ENCODE measurements at regions not wholly inside any gene's neighbourhood (a gene's known extent, or its start where the extent isn't known, plus 50 kb on each side); places are given as distances from the start of the nearest gene placed in this dataset.

- no peak for DNase-seq (ENCODE audit: low spot score)
Measured at GRCh38 chr14:96617635-96618034, 115.5 kb downstream of the PAPOLA start.

GRCh38 chr14:96622926-96623325 is 120.7 kb downstream of the PAPOLA start:
- DNase-seq (ENCODE audit: low spot score): no peak

DNA sequence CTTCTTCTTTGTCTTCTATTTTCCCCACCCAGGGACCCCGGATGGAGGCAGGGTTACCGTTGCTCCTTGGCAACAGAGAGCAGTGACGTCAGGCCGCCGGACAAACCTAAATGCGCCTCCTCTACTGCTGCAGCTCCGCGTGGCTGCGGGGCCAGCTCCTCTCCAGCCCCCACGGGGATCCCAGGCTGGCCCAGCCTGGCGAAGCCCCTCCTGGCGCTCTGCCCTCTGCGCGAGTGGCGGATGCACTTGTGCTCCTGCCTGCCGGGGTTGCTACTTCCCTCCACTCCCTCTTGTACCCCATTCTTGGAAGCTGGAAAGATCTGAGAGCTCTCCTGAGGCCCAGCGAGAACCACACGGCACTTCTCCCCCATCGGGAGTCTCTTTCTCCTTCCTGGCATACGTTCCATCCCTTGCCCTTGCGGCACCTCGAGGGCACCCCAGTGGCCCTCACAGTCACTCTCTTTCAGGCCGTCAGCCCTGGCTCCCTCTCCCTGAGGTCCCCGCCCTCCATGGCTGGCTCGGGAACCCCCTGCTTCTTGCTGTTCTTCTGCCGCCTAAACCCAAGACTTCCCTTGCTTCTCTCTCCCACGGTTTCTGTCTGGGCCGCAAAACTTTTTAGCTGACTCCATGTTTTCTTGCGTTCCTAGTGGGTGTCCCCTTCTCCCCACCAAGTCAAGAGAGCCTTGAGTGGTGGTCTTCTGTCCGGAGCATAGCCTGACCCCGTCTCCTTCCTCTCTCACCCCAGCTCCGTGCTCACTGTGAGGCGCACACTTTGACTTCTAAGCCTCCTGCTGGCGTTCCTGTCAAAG is 121.7 kb downstream of the PAPOLA start:
- DNase-seq (ENCODE audit: low spot score): no peak

GRCh38 chr14:96624661-96625425 is 122.7 kb downstream of the PAPOLA start:
- no peak for DNase-seq (ENCODE audit: low spot score)

- no peak for DNase-seq (ENCODE audit: low spot score)
Measured at GRCh38 chr14:96625426-96625985, 123.3 kb downstream of the PAPOLA start.

GRCh38 chr14:96626121-96626768 is 124.1 kb downstream of the PAPOLA start:
- no peak for DNase-seq (ENCODE audit: low spot score)

GRCh38 chr14:96626916-96627315 is 124.7 kb downstream of the PAPOLA start:
- DNase-seq (ENCODE audit: low spot score): no peak

GRCh38 chr14:96627386-96627785 is 125.2 kb downstream of the PAPOLA start:
- DNase-seq (ENCODE audit: low spot score): no peak

GRCh38 chr14:96627811-96628775 is 125.9 kb downstream of the PAPOLA start:
- DNase-seq (ENCODE audit: low spot score): no peak

- no peak for DNase-seq (ENCODE audit: low spot score)
Measured at GRCh38 chr14:96629082-96629481, 126.9 kb downstream of the PAPOLA start.

DNA sequence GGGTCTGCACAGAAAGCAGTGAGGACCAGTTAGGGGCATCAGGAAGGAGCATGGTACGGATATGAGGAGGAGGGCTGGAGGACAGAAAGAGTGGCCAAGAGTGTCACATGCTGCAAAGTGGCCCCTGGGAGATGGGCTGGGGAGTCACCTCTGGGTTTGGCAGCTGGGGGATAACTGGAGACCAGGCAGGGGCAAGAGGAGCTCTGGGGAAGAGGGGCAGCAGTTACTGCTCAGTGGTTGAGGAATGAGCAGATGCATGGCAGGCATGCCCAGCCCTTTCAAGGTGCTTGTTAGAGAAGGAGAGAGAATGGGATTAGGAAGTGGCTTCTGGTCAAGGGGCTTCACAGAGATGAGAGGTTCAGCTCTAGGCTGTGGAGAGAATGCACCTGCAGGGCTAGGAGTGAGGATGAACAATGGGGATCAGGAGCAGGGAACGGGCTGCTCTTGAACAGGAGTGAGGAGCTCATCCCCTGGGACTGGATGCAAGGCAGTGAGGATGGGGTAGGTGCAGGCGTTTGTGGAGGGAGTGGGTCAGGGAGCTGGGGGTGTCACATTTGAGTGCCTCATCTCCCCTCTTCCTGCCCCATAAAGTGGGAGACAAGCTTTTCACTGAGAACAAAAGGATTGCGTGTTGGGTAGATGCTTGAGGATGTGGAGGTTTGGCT is 127.5 kb downstream of the PAPOLA start:
- DNase-seq (ENCODE audit: low spot score): no peak

- no peak for DNase-seq (ENCODE audit: low spot score)
Measured at GRCh38 chr14:96630281-96630680, 128.1 kb downstream of the PAPOLA start.

DNA sequence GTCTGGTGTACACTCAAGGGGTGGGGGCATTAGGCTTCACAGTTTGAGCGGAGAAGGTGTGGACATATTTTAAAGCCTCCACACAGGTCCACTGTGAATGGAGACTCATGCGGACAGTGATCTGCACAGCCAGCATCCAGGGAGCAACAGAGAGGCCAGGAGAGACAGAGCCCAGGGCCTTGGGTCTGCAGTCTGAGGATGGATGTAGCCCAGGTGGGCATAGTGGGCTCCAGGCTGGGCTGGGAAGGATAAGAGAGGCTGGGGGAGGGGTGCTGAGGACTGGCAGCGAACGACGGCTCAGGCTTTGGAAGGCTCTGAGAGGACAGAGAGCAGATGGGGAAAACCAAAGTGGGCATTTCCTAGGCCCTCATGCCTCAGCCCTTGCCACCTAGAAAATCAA is 128.8 kb downstream of the PAPOLA start:
- no peak for DNase-seq (ENCODE audit: low spot score)

DNA sequence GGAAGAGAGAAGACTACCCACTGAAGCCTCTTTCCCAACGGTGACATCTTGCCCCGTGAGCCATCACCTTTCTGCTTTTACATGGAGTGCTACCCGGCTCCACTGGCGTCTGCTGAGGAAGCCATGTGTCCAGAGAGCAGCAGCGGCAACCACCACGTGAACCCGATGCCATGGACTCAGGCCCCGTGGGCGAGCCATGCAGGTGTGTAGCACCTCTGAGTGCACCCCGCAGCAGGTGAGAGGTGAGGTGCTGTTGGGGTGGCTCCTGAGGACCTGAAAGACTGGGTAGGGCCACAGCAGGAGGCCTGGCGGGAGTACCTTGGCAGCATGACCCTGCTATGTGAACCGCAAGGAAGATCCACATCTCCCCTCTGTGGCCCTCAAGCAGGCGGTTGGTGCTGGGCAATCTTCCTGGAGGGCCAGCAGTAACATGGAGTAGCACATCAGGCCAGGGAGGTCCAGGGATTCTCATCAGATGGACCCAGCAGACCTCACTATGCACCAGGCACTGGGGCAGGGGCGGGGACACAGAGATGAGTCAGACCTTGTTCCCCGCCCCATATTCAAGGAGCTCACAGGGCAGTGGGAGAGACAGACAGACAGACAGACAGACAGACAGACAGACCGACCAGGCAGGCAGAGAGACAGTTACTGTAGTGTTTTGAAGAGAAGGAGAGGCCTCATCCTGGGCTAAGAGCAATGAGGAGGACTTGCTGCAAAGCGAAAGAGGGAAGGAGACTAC is 129.6 kb downstream of the PAPOLA start:
- DNase-seq (ENCODE audit: low spot score): no peak

DNA sequence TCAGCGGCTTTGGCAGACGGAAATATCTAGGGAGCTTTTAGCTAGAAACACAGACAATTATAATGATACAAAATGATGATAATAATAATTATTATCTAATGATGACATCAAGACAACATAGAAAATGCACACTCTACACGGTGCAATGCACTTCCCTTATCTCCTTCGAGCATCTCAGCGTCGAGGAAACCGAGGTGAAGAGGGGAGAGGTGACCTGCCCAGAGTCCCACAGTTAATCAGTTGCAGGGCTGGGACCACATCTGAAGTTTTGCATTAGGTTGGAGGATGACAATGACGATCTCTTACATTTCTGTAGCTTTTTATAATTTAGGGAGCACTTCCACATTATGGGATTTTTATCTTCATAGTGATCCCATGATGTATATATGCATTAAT is 130.2 kb downstream of the PAPOLA start:
- DNase-seq (ENCODE audit: low spot score): no peak

GRCh38 chr14:96633096-96633495 is 130.9 kb downstream of the PAPOLA start:
- no peak for DNase-seq (ENCODE audit: low spot score)

DNA sequence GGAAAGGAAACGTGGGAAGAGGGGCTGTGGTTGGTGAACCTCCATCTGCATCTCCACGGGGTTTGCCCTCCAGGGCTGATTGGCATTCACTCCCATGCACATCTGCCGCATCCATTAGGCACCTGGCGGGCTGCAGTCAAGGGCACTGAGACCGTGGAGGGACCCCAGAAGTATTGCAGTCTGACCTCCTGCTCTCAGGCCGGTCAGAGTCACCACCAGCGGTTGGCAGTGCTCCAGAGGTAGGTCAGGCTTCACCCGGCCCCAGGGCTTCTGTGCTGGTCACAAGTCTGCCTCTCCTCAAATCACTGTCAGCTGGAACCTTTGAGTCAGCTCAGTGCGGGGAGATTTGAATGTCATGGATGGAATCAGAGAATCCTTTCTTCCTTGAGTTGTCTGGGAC is 132.3 kb downstream of the PAPOLA start:
- DNase-seq (ENCODE audit: low spot score): no peak

GRCh38 chr14:96634896-96635295 is 132.7 kb downstream of the PAPOLA start:
- no peak for DNase-seq (ENCODE audit: low spot score)

DNA sequence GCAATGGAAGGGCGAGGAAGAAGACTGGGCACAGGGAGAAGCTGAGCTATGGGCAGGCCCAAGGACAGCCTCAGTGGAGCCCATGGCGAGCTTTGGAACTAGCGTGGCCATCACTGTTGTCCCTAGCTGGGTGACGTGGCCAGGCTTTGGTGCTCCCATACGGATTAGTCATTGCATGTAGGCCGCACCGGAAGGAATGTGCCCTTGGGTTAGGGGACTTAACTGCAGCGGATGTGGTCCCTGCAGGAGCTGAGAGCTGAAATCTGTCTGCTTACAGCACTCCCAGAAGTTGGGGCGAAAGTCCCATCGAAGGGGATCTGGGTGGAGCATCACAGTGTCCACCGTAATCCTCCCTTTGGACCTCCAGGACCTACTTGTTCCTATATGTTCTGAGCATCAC is 133.7 kb downstream of the PAPOLA start:
- DNase-seq (ENCODE audit: low spot score): no peak

DNA sequence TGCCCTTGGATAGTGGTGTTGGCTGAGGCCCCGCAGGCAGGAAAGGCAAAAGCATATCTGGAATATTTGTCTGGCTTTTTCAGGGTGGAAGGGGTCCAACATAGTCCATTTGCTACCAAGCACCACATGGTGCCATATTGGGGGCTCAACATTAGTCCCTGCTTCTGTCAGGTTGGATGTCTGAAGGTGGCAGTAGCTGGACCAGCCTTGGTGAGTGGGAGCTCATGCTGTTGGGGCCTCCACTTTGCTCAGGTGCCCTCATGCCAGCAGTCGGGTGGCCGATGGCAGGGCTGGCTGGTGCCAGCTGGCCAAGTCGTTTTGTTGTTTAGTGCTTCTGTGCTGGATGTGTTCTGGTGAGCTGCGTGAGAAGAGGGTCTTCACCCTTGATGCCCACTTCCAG is 135.3 kb downstream of the PAPOLA start:
- DNase-seq (ENCODE audit: low spot score): no peak
